ENCODE measurements at regions not wholly inside any gene's neighbourhood (a gene's known extent, or its start where the extent isn't known, plus 50 kb on each side); places are given as distances from the start of the nearest gene placed in this dataset.
"Not testable (repeated sequence)": the region's sequence is repeated elsewhere in the genome, so short reads cannot be mapped to it uniquely, and the experiment has no call there.

- no peak for DNase-seq
These were observed 99.8 kb downstream of the ARRDC3 start for GRCh38 chr5:91283326-91283725.

- no peak for DNase-seq
These were observed 100.9 kb downstream of the ARRDC3 start for GRCh38 chr5:91282210-91282609.

- no peak for DNase-seq
These were observed 101.7 kb downstream of the ARRDC3 start for GRCh38 chr5:91281401-91281800.

- DNase-seq, result peak; percentile 3
These were observed 102.5 kb downstream of the ARRDC3 start for GRCh38 chr5:91280362-91281269.

- no peak for DNase-seq
These were observed 105.3 kb downstream of the ARRDC3 start for GRCh38 chr5:91277840-91278239.

GRCh38 chr5:91277093-91277626 lies 106.0 kb downstream of the ARRDC3 start:
- DNase-seq, result no peak

- no peak for DNase-seq
These were observed 110.3 kb downstream of the ARRDC3 start for GRCh38 chr5:91272858-91273257.

- no peak for DNase-seq
These were observed 111.1 kb downstream of the ARRDC3 start for GRCh38 chr5:91271999-91272398.

- no peak for DNase-seq
These were observed 113.9 kb downstream of the ARRDC3 start for GRCh38 chr5:91269198-91269597.

- no peak for DNase-seq
These were observed 116.9 kb downstream of the ARRDC3 start for GRCh38 chr5:91266184-91266705.

GRCh38 chr5:91264311-91265051 lies 118.6 kb downstream of the ARRDC3 start:
- DNase-seq, result no peak

GRCh38 chr5:91263898-91264297 lies 119.2 kb downstream of the ARRDC3 start:
- DNase-seq, result no peak

- DNase-seq, result no peak
These were observed 125.8 kb downstream of the ARRDC3 start for GRCh38 chr5:91257301-91257700.

GRCh38 chr5:91256142-91256524 lies 127.0 kb downstream of the ARRDC3 start:
- no peak for DNase-seq

- DNase-seq, result no peak
These were observed 127.5 kb downstream of the ARRDC3 start for GRCh38 chr5:91255396-91256141.

- DNase-seq, result no peak
These were observed 130.2 kb downstream of the ARRDC3 start for GRCh38 chr5:91252916-91253315.

GRCh38 chr5:91245871-91246270 lies 137.2 kb downstream of the ARRDC3 start:
- DNase-seq, result no peak

- DNase-seq, result no peak
These were observed 138.1 kb downstream of the ARRDC3 start for GRCh38 chr5:91245074-91245452.

GRCh38 chr5:91244380-91245073 lies 138.6 kb downstream of the ARRDC3 start:
- DNase-seq, result no peak

GRCh38 chr5:91243852-91244251 lies 139.3 kb downstream of the ARRDC3 start:
- DNase-seq, result no peak

GRCh38 chr5:91243286-91243685 lies 139.8 kb downstream of the ARRDC3 start:
- no peak for DNase-seq

GRCh38 chr5:91241460-91241859 lies 141.7 kb downstream of the ARRDC3 start:
- not testable (repeated sequence) for DNase-seq

All from NCI-H2107 (cell line).